NB4 (cell line): ENCODE measurements at regions not wholly inside any gene's neighbourhood (a gene's known extent, or its start where the extent isn't known, plus 50 kb on each side); places are given as distances from the start of the nearest gene placed in this dataset.

Source experiments
- MYC ChIP-seq: IDR thresholded peaks from 2 replicates; pipeline ENCODE4 v1.6.1; 2011; ENCODE audit warnings: low read depth, low read length
- POLR2A ChIP-seq: IDR thresholded peaks from 2 replicates; pipeline ENCODE4 v1.6.1; 2011; ENCODE audit warnings: mild to moderate bottlenecking; ENCODE audit not compliant: insufficient read length; ENCODE audit errors: extremely low read depth
- TF ChIP-seq, protein P1 (sequence below): IDR thresholded peaks from one replicate; pipeline ENCODE4 v1.5.1; 2012; ENCODE audit warnings: low read depth, low read length
- TF ChIP-seq, protein P2 (sequence below): IDR thresholded peaks from 2 replicates; pipeline ENCODE4 v1.6.1; 2011; ENCODE audit warnings: low read depth, low read length

DNA sequence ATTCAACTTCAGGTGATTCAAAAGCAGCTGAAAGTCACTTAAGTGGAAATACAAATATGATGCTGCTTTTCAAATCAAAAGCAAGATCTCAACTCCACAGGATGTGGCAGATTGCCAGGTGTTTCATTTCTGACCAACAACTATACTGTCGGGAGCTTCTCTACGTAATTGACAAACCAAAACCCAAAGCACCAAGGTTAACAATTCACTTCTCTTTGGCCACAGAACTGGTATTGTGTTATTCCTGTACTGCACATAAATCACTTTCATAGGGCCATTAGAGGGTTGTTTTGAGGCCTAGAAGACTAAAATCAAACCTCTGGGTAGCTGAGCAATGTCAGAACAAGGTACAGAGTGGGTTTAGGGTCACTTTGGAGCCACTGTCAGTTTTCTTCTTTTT is 169.7 kb downstream of the HAO1 start:
- TF ChIP-seq, protein P1, sequence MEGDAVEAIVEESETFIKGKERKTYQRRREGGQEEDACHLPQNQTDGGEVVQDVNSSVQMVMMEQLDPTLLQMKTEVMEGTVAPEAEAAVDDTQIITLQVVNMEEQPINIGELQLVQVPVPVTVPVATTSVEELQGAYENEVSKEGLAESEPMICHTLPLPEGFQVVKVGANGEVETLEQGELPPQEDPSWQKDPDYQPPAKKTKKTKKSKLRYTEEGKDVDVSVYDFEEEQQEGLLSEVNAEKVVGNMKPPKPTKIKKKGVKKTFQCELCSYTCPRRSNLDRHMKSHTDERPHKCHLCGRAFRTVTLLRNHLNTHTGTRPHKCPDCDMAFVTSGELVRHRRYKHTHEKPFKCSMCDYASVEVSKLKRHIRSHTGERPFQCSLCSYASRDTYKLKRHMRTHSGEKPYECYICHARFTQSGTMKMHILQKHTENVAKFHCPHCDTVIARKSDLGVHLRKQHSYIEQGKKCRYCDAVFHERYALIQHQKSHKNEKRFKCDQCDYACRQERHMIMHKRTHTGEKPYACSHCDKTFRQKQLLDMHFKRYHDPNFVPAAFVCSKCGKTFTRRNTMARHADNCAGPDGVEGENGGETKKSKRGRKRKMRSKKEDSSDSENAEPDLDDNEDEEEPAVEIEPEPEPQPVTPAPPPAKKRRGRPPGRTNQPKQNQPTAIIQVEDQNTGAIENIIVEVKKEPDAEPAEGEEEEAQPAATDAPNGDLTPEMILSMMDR: no peak
- TF ChIP-seq POLR2A (no peak), MYC (no peak)
- TF ChIP-seq, protein P2, sequence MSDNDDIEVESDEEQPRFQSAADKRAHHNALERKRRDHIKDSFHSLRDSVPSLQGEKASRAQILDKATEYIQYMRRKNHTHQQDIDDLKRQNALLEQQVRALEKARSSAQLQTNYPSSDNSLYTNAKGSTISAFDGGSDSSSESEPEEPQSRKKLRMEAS: no peak
